OCI-LY7 (cell line): ENCODE measurements at regions not wholly inside any gene's neighbourhood (a gene's known extent, or its start where the extent isn't known, plus 50 kb on each side); places are given as distances from the start of the nearest gene placed in this dataset.
"Not testable (repeated sequence)": the region's sequence is repeated elsewhere in the genome, so short reads cannot be mapped to it uniquely, and the experiment has no call there.

Experiments used
- BruUV-seq: library from RNA; stranded (reverse); fragments of 400-500 nt; replicated peaks from 2 replicates; lab custom pipeline; 2021; lab: Mats Ljungman, UMichigan
- CTCF ChIA-PET: fragments of 300-600 bp; sonication (Branson Sonifier 250); formaldehyde crosslinking; loops from one replicate; lab custom pipeline; 2022; ENCODE audit warnings: antibody characterized with exemption; ENCODE audit not compliant: unreplicated experiment; lab: Charles Lee
- POLR2A ChIA-PET: fragments of 300-600 bp; sonication (Branson Sonifier 250); formaldehyde crosslinking; loops from one replicate; lab custom pipeline; 2022; ENCODE audit warnings: antibody characterized with exemption; lab: Charles Lee
- DNase-seq: peaks from one replicate; pipeline ENCODE4 v3.0.0-alpha.2; 2015; ENCODE audit warnings: low spot score
- H2AFZ ChIP-seq: fragments of 200-600 bp; sonication (generic), shearing (Covaris generic); 2 replicates; pipeline ENCODE4 v1.6.1; 2014; ENCODE audit warnings: mild to moderate bottlenecking, antibody characterized with exemption, low read length, moderate library complexity
- H3K27ac ChIP-seq: fragments of 200-600 bp; sonication (generic); 2 replicates; pipeline ENCODE4 v1.5.1; 2014; ENCODE audit warnings: mixed run types, low read depth, mild to moderate bottlenecking, moderate library complexity, low read length, inconsistent platforms; ENCODE audit not compliant: poor library complexity, severe bottlenecking
- H3K36me3 ChIP-seq: fragments of 200-600 bp; sonication (generic); 2 replicates; pipeline ENCODE4 v1.6.1; 2014; ENCODE audit warnings: mild to moderate bottlenecking, antibody characterized with exemption, low read length, moderate library complexity, mixed read lengths; ENCODE audit not compliant: insufficient read depth
- H3K4me1 ChIP-seq: fragments of 200-600 bp; sonication (generic); 2 replicates; pipeline ENCODE4 v1.5.1; 2014; ENCODE audit warnings: mild to moderate bottlenecking, low read length; ENCODE audit not compliant: insufficient read depth, poor library complexity, severe bottlenecking
- H3K4me2 ChIP-seq: fragments of 200-600 bp; sonication (generic); 2 replicates; pipeline ENCODE4 v1.6.1; 2014; ENCODE audit warnings: mild to moderate bottlenecking, low read length
- H3K4me3 ChIP-seq: fragments of 200-600 bp; sonication (generic); 2 replicates; pipeline ENCODE4 v1.5.1; 2014; ENCODE audit warnings: mild to moderate bottlenecking, low read depth, low read length; ENCODE audit not compliant: poor library complexity, severe bottlenecking
- H3K79me2 ChIP-seq: fragments of 200-600 bp; sonication (generic); 2 replicates; pipeline ENCODE4 v1.6.1; 2016; ENCODE audit warnings: low read depth, mild to moderate bottlenecking, low read length, moderate library complexity, mixed read lengths; ENCODE audit not compliant: insufficient read depth
- H3K9me2 ChIP-seq: fragments of 200-600 bp; sonication (generic); 2 replicates; pipeline ENCODE4 v1.6.1; 2016; ENCODE audit warnings: mild to moderate bottlenecking, low read length, mixed read lengths; ENCODE audit not compliant: insufficient read depth
- H3K9me3 ChIP-seq: fragments of 200-600 bp; sonication (generic); 2 replicates; pipeline ENCODE4 v1.6.1; 2014; ENCODE audit warnings: mild to moderate bottlenecking, mixed run types, low read length, mixed read lengths
- H4K20me1 ChIP-seq: fragments of 200-600 bp; sonication (generic); 2 replicates; pipeline ENCODE4 v1.6.1; 2014; ENCODE audit warnings: mild to moderate bottlenecking, antibody characterized with exemption, low read length, moderate library complexity, mixed read lengths; ENCODE audit not compliant: insufficient read depth
- CTCF ChIP-seq: fragments of 200-600 bp; sonication (generic); conservative IDR thresholded peaks from 2 replicates; pipeline ENCODE4 v1.5.1; 2014; ENCODE audit warnings: mild to moderate bottlenecking, antibody characterized with exemption, low read length, moderate library complexity, mixed read lengths
- EZH2phosphoT487 ChIP-seq: fragments of 200-600 bp; sonication (generic); IDR thresholded peaks from 2 replicates; pipeline ENCODE4 v1.6.1; 2018; ENCODE audit warnings: low read depth, borderline replicate concordance, mild to moderate bottlenecking, mixed run types, antibody characterized with exemption, low read length, moderate library complexity, mixed read lengths
- intact Hi-C: fragments of 100-400 bp; cut with micrococcal nuclease; formaldehyde crosslinking; loops from one replicate; pipeline ENCODE4 v1.10.0; 2022; ENCODE audit not compliant: unreplicated experiment

- Histone ChIP-seq H3K9me3 (no peaks in the 10 kb centered on the region), H3K4me2 (no peak overlapping the region), H3K4me1 (peaks cover 19% of the 10 kb centered on the region), H3K79me2 (no peaks in the 10 kb centered on the region), H3K4me3 (no peak overlapping the region), H2AFZ (no peak overlapping the region), H4K20me1 (no peaks in the 10 kb centered on the region), H3K27ac (no peak overlapping the region), H3K36me3 (no peaks in the 10 kb centered on the region), H3K9me2 (no peaks in the 10 kb centered on the region)
- no peak for DNase-seq
- intact Hi-C loops, result no loop called here
- ChIA-PET POLR2A (interaction anchor here (0.6 to 2.6 kb wide), 9 partner anchors 8 to 359 kb away, joined by 3 to 11 read pairs (median 3); no protein-coding TSS in a partner anchor), CTCF (no interaction called here)
- no peak for TF ChIP-seq EZH2phosphoT487
- TF ChIP-seq CTCF, result no peak
- no TSS peak for BruUV-seq
Observed at GRCh38 chr12:94841904-94842610, 161.4 kb downstream of the NDUFA12 start.

- H3K36me3 ChIP-seq, result no peaks in the 10 kb centered on the region
- no peak overlapping the region for H3K4me3 ChIP-seq
- BruUV-seq, result no TSS peak
- peaks cover 19% of the 10 kb centered on the region for H3K4me1 ChIP-seq
- CTCF ChIA-PET, result no interaction called here
- intact Hi-C loops, result no loop called here
- no peaks in the 10 kb centered on the region for H3K9me3 ChIP-seq
- H3K27ac ChIP-seq, result no peak overlapping the region
- no peaks in the 10 kb centered on the region for H4K20me1 ChIP-seq
- TF ChIP-seq CTCF, result no peak
- TF ChIP-seq EZH2phosphoT487, result no peak
- DNase-seq, result no peak
- H3K9me2 ChIP-seq, result no peaks in the 10 kb centered on the region
- no peak overlapping the region for H3K4me2 ChIP-seq
- H2AFZ ChIP-seq, result no peak overlapping the region
- no peaks in the 10 kb centered on the region for H3K79me2 ChIP-seq
- POLR2A ChIA-PET, result interaction anchor here (0.9 to 2.4 kb wide), 5 partner anchors 8 to 29 kb away, joined by 3 to 6 read pairs (median 3); no protein-coding TSS in a partner anchor
Observed at GRCh38 chr12:94841177-94841576, 162.3 kb downstream of the NDUFA12 start.

GRCh38 chr12:94839347-94839746 is 164.2 kb downstream of the NDUFA12 start:
- no peak overlapping the region for H3K4me3 ChIP-seq
- no peaks in the 10 kb centered on the region for H4K20me1 ChIP-seq
- H3K36me3 ChIP-seq, result no peaks in the 10 kb centered on the region
- H3K9me3 ChIP-seq, result no peaks in the 10 kb centered on the region
- no peak for TF ChIP-seq CTCF
- TF ChIP-seq EZH2phosphoT487, result no peak
- peak overlapping the region; percentile 39 for H3K4me2 ChIP-seq
- BruUV-seq, result no TSS peak
- peak overlapping the region; percentile 50 for H3K27ac ChIP-seq
- intact Hi-C loops, result no loop called here
- POLR2A ChIA-PET, result interaction anchor here (0.6 to 1.3 kb wide), 4 partner anchors 8 to 62 kb away, joined by 3 to 4 read pairs (median 4); no protein-coding TSS in a partner anchor
- no peaks in the 10 kb centered on the region for H3K9me2 ChIP-seq
- peaks cover 19% of the 10 kb centered on the region for H3K4me1 ChIP-seq
- H2AFZ ChIP-seq, result peak overlapping the region; percentile 56
- DNase-seq, result peak; percentile 66
- H3K79me2 ChIP-seq, result no peaks in the 10 kb centered on the region
- CTCF ChIA-PET, result no interaction called here

- H4K20me1 ChIP-seq, result not testable (repeated sequence)
Observed at GRCh38 chr12:94836952-94837670, 166.4 kb downstream of the NDUFA12 start.

More at GRCh38 chr12:94836952-94837670, 166.4 kb downstream of the NDUFA12 start:
- H3K9me3 ChIP-seq, H3K9me2 ChIP-seq, intact Hi-C loops, H3K36me3 ChIP-seq, H2AFZ ChIP-seq, DNase-seq, H3K4me3 ChIP-seq, CTCF ChIA-PET, H3K4me2 ChIP-seq, BruUV-seq, H3K79me2 ChIP-seq, POLR2A ChIA-PET, H3K27ac ChIP-seq: not testable (repeated sequence)
- peaks cover 36% of the 10 kb centered on the region for H3K4me1 ChIP-seq
